ENCODE measurements at regions not wholly inside any gene's neighbourhood (a gene's known extent, or its start where the extent isn't known, plus 50 kb on each side); places are given as distances from the start of the nearest gene placed in this dataset.

GRCh38 chr10:131617113-131617858 lies 283.5 kb upstream of the PPP2R2D start:
- TF ChIP-seq CTCF (IDR thresholded peaks at IDR 0.05) (no peak), POLR2A (IDR thresholded peaks at IDR 0.05) (no peak)
